Lung (tissue), 11 donors: ENCODE measurements at regions not wholly inside any gene's neighbourhood (a gene's known extent, or its start where the extent isn't known, plus 50 kb on each side); places are given as distances from the start of the nearest gene placed in this dataset.

ENCODE experiments used
- ATAC-seq: fragments of 200-7000 bp; cut with Tn5 transposase; one replicate; pipeline ENCODE4 v1.9.1; 2020; ENCODE audit warnings: moderate number of reproducible peaks; ENCODE audit not compliant: insufficient read depth, low FRiP score
- DNase-seq, 3 donors: peaks; one replicate each; pipeline ENCODE4 v3.0.0-alpha.2; 2013 to 2017
- H3K27ac ChIP-seq, 2 donors: one replicate each; pipeline ENCODE4 v1.5.1; 2013; ENCODE audit warnings: mild to moderate bottlenecking in 2 of 2, moderate library complexity in 2 of 2, control low read depth in 1 of 2, inconsistent platforms in 1 of 2, low read depth in 1 of 2, low read length in 1 of 2
- H3K27me3 ChIP-seq, 3 donors: one replicate each; pipeline ENCODE4 v1.5.1; 2013; ENCODE audit warnings: low read length in 2 of 3; ENCODE audit not compliant: control insufficient read depth in 3 of 3, insufficient read depth in 3 of 3
- H3K36me3 ChIP-seq, 4 donors: one replicate each; pipeline ENCODE4 v1.5.1; 2013; ENCODE audit warnings: low read length in 4 of 4, mild to moderate bottlenecking in 1 of 4, moderate library complexity in 1 of 4; ENCODE audit not compliant: control insufficient read depth in 4 of 4, insufficient read depth in 4 of 4
- H3K4me1 ChIP-seq, 5 donors: one replicate each; pipeline ENCODE4 v1.5.1; 2013; ENCODE audit warnings: low read length in 5 of 5, mild to moderate bottlenecking in 2 of 5, moderate library complexity in 1 of 5; ENCODE audit not compliant: control insufficient read depth in 5 of 5, insufficient read depth in 5 of 5
- H3K4me3 ChIP-seq: one replicate; pipeline ENCODE4 v1.5.1; 2013; ENCODE audit warnings: mild to moderate bottlenecking, control low read depth, moderate library complexity
- H3K9ac ChIP-seq, 2 donors: one replicate each; pipeline ENCODE4 v1.5.1; 2013; ENCODE audit warnings: low read length in 2 of 2, control low read depth in 1 of 2; ENCODE audit not compliant: insufficient read depth in 1 of 2
- H3K9me3 ChIP-seq, 4 donors: one replicate each; pipeline ENCODE4 v1.5.1; 2013; ENCODE audit warnings: low read length in 3 of 4, mild to moderate bottlenecking in 1 of 4, moderate library complexity in 1 of 4; ENCODE audit not compliant: control insufficient read depth in 4 of 4, insufficient read depth in 3 of 4
- WGBS, 2 donors: extraction: QIAGEN DNeasy Blood & Tissue Kit; methylation state at CpG; one replicate each; pipeline ENCODE4 v1.1.7; 2013; 5-methylcytosine and 5-hydroxymethylcytosine counted together
- TF ChIP-seq, protein P1 (sequence below): IDR thresholded peaks from 2 replicates; pipeline ENCODE4 v1.5.1; 2012; ENCODE audit warnings: mild to moderate bottlenecking; ENCODE audit errors: control extremely low read depth, extremely low read depth
- donor health status: control.
- donor health status: control.
- donor health status: Bipolar disorder and iron deficiency.
- donor health status: healthy.
- donor health status: DM: yes; HTN: yes; CAD: no.

DNA sequence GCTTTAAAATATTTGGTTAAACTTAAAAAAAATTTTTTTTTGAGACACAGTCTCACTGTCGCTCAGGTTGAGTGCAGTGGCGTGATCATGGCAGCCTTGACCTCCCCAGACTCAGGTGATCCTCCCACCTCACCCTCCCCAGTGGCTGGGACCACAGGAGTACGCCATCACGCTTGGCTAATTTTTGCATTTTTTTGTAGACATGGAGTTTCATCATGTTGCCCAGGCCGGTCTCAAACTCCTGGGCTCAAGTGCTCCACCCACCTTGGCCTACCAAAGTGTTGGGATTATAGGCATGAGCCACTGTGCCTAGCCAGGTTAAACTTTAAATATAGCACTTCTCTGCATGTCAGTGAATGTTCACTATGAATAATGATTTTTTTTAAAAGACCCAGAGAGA lies 224.5 kb upstream of the RFX3 start:
- no peak overlapping the region for H3K9ac ChIP-seq
- ATAC-seq, result no peak
- TF ChIP-seq, protein P1, sequence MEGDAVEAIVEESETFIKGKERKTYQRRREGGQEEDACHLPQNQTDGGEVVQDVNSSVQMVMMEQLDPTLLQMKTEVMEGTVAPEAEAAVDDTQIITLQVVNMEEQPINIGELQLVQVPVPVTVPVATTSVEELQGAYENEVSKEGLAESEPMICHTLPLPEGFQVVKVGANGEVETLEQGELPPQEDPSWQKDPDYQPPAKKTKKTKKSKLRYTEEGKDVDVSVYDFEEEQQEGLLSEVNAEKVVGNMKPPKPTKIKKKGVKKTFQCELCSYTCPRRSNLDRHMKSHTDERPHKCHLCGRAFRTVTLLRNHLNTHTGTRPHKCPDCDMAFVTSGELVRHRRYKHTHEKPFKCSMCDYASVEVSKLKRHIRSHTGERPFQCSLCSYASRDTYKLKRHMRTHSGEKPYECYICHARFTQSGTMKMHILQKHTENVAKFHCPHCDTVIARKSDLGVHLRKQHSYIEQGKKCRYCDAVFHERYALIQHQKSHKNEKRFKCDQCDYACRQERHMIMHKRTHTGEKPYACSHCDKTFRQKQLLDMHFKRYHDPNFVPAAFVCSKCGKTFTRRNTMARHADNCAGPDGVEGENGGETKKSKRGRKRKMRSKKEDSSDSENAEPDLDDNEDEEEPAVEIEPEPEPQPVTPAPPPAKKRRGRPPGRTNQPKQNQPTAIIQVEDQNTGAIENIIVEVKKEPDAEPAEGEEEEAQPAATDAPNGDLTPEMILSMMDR, result no peak
- H3K9me3 ChIP-seq, result no peaks in the 10 kb centered on the region
- no peak overlapping the region for H3K4me3 ChIP-seq
- H3K27ac ChIP-seq, result no peak overlapping the region
- no peak for DNase-seq
- WGBS, 2 donors, result 75 to 78% methylated on average over 5 of the region's 5 CpGs
- H3K27me3 ChIP-seq, result no peaks in the 10 kb centered on the region
- H3K36me3 ChIP-seq, result no peaks in the 10 kb centered on the region
- no peaks in the 10 kb centered on the region for H3K4me1 ChIP-seq

DNA sequence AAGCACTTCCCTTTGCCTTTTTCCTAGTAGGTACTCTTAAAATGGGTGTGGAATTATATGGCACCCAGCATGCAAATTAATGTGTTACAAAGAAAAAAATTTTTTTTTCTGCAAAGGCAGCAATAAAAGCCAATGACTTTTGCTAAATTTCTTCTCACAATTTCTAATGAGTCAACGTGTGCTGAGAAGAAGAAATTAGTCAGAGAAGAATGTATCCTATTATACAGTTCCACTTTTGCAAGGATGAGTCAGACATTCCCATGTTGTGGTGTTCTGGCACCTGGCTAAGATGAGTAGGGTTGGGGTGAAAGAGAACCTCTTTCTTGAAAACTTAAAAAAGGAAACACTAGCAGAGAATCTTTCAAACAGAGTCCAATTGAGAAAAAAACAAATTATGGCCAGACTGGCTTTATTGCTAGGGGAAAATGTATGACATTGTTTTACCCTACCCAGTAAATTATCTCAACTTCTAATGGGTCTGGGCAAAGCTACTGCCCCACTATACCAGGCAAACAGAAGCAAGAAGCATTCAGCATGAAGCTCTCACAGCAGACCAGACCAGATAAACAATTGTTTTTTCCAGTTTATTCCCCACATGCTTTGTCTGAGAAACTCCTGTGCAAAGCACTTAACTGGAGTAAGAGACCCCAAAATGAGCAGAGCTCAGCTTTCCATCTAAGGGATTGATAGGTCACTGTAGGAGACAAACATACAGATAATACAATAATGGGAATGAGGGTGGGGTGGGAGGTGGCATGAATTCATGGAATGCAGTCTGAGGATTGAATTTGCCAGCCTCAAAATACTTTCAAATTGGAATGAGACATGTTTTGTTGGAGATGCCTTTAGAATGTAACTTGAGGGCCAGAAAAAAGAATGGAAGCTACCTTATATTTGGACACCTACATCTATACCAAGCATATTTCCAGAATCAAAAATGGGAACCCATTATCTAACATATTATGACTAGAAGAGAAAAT lies 220.8 kb upstream of the RFX3 start:
- WGBS, 2 donors, result 39 to 49% methylated on average over 1 of the region's 1 CpG
- peak; percentile 69 for ATAC-seq
- H3K4me3 ChIP-seq, result no peak overlapping the region
- TF ChIP-seq, protein P1, result no peak
- H3K9ac ChIP-seq, result no peak overlapping the region
- H3K4me1 ChIP-seq, result no peaks in the 10 kb centered on the region
- no peak for DNase-seq
- no peaks in the 10 kb centered on the region for H3K9me3 ChIP-seq
- no peak overlapping the region for H3K27ac ChIP-seq
- no peaks in the 10 kb centered on the region for H3K27me3 ChIP-seq
- H3K36me3 ChIP-seq, result no peaks in the 10 kb centered on the region

DNA sequence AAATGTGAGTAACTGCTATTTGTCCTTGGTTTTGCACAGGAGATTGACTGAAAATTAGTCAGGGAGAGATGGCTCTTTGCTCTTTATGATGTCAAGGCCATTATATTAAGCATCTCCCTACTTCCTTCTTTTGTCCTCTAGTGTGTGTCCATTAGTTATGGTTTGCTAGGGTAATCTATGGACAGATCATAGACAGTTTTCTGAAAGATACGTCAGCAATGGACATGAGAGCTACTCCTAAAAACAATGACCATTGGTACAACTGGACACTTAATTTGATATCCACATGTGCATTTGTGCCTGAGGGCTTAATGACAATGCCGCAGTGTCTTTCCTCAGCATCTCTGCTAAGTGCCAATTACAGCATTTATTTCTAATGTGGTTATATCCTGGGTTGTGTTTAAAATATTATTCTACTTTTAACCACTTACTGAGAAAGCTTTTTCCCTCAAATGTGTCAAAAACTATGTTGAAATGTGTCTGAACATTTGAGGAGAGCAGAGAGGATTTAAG lies 218.2 kb upstream of the RFX3 start:
- WGBS, 2 donors, result 95 to 97% methylated on average over 2 of the region's 2 CpGs
- ATAC-seq (no peak), DNase-seq (no peak)
- no peak overlapping the region for H3K27ac ChIP-seq
- TF ChIP-seq, protein P1, result no peak
- no peak overlapping the region for H3K4me3 ChIP-seq
- no peaks in the 10 kb centered on the region for H3K27me3 ChIP-seq
- H3K9ac ChIP-seq, result no peak overlapping the region
- H3K36me3 ChIP-seq, result no peaks in the 10 kb centered on the region
- no peaks in the 10 kb centered on the region for H3K9me3 ChIP-seq
- no peaks in the 10 kb centered on the region for H3K4me1 ChIP-seq
